ENCODE measurements at regions not wholly inside any gene's neighbourhood (a gene's known extent, or its start where the extent isn't known, plus 50 kb on each side); places are given as distances from the start of the nearest gene placed in this dataset.
A peak's percentile ranks its signal among the peaks of the same experiment; 100 is the strongest.
"Not testable (repeated sequence)": the region's sequence is repeated elsewhere in the genome, so short reads cannot be mapped to it uniquely, and the experiment has no call there.

DNA sequence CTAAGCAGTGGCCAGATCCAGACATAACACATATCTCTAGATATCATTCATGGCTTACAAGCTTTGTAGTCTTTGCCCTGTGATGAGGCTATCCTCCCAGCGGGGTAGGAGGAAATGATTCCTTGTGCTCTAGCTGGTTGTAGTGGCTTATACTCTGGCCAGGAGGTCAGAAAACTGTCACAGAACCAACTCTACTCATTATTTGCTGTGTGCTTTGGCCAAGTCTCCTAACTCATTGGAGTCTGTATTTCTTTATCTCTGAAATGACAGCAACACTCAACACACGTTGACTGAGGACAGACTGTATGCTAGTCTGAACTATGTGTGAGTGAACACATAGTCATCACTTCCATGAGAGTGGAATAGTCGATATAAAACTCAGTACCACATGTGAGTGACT is 116.7 kb upstream of the F3 start:
- H3K27me3 ChIP-seq (ENCODE audit: control insufficient read depth, insufficient read depth) = no peaks in the 10 kb centered on the region
- intact Hi-C loops (cut with DNase I) = loop anchor here in 1 of 4 donors (10.0 kb wide), 1 partner anchor 127 kb away; no protein-coding TSS in a partner anchor
- peaks cover 5% of the 10 kb centered on the region for H3K4me1 ChIP-seq (ENCODE audit: control insufficient read depth, insufficient read depth, low read length)
- 18% methylated on average over 3 of the region's 3 CpGs for WGBS
- DNase-seq = peak in 2 of 3 donors; percentile 65 to 70
- H3K27ac ChIP-seq (ENCODE audit: low read length) = peak overlapping the region; percentile 42
- H3K4me3 ChIP-seq (ENCODE audit: low read length) = no peak overlapping the region
- no peaks in the 10 kb centered on the region for H3K9me3 ChIP-seq (ENCODE audit: control insufficient read depth, low read length)
- ATAC-seq = peak; percentile 95 to 96

DNA sequence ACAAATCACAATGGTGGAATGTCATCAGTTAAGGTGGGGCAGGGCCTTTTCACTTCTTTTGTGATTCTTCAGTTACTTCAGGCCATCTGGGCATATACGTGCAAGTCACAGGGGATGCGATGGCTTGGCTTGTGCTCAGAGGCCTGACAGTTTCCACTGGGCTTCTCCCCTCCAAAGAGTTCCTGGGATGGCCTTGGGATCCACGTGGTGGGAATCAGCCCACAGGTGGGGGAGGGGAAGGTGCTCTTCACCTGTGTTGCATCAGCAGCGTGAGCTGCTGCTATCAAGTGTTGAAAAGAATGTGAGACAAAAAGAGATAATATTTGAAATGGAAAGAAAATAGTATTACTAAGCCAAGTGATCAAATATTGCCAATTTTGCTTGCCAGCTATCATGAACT is 116.2 kb upstream of the F3 start:
- WGBS = 26% methylated on average over 4 of the region's 4 CpGs
- intact Hi-C loops (cut with DNase I) = loop anchor here in 1 of 4 donors (10.0 kb wide), 1 partner anchor 127 kb away; no protein-coding TSS in a partner anchor
- H3K9me3 ChIP-seq (ENCODE audit: control insufficient read depth, low read length); H3K4me1 ChIP-seq (ENCODE audit: control insufficient read depth, insufficient read depth, low read length); H3K4me3 ChIP-seq (ENCODE audit: low read length); H3K27me3 ChIP-seq (ENCODE audit: control insufficient read depth, insufficient read depth): not testable (repeated sequence)
- peak; percentile 58 to 84 (median 80) for DNase-seq
- ATAC-seq = peak; percentile 67 to 74
- H3K27ac ChIP-seq (ENCODE audit: low read length) = peak overlapping the region; percentile 50

- DNase-seq (peak in 1 of 3 donors; percentile 43), ATAC-seq (no peak)
- Histone ChIP-seq H3K4me1 (ENCODE audit: control insufficient read depth, insufficient read depth, low read length) (peaks cover 5% of the 10 kb centered on the region), H3K27me3 (ENCODE audit: control insufficient read depth, insufficient read depth) (no peaks in the 10 kb centered on the region), H3K27ac (ENCODE audit: low read length) (no peak overlapping the region), H3K4me3 (ENCODE audit: low read length) (no peak overlapping the region), H3K9me3 (ENCODE audit: control insufficient read depth, low read length) (no peaks in the 10 kb centered on the region)
- 96% methylated on average over 2 of the region's 2 CpGs for WGBS
- intact Hi-C loops (cut with DNase I) = loop anchor here in 1 of 4 donors (10.0 kb wide), 1 partner anchor 128 kb away; no protein-coding TSS in a partner anchor
These were observed 115.4 kb upstream of the F3 start for GRCh38 chr1:94656967-94657366.

- Histone ChIP-seq H3K4me3 (ENCODE audit: low read length) (no peak overlapping the region), H3K9me3 (ENCODE audit: control insufficient read depth, low read length) (no peaks in the 10 kb centered on the region), H3K4me1 (ENCODE audit: control insufficient read depth, insufficient read depth, low read length) (peaks cover 4% of the 10 kb centered on the region), H3K27ac (ENCODE audit: low read length) (no peak overlapping the region), H3K27me3 (ENCODE audit: control insufficient read depth, insufficient read depth) (no peaks in the 10 kb centered on the region)
- DNase-seq (peak in 1 of 3 donors; percentile 48), ATAC-seq (no peak)
- intact Hi-C loops (cut with DNase I) = loop anchor here in 1 of 4 donors (10.0 kb wide), 1 partner anchor 130 kb away; no protein-coding TSS in a partner anchor
- WGBS = 75% methylated on average over 4 of the region's 4 CpGs
These were observed 113.4 kb upstream of the F3 start for GRCh38 chr1:94654919-94655318.

- no peaks in the 10 kb centered on the region for H3K9me3 ChIP-seq (ENCODE audit: control insufficient read depth, low read length)
- intact Hi-C loops (cut with DNase I) = loop anchor here in 1 of 4 donors (10.0 kb wide), 1 partner anchor 130 kb away; no protein-coding TSS in a partner anchor
- no peak overlapping the region for H3K4me3 ChIP-seq (ENCODE audit: low read length)
- H3K27me3 ChIP-seq (ENCODE audit: control insufficient read depth, insufficient read depth) = no peaks in the 10 kb centered on the region
- H3K27ac ChIP-seq (ENCODE audit: low read length) = no peak overlapping the region
- no peak for DNase-seq
- 71% methylated on average over 1 of the region's 1 CpG for WGBS
- ATAC-seq = no peak
- peaks cover 4% of the 10 kb centered on the region for H3K4me1 ChIP-seq (ENCODE audit: control insufficient read depth, insufficient read depth, low read length)
These were observed 112.9 kb upstream of the F3 start for GRCh38 chr1:94654459-94654858.

DNA sequence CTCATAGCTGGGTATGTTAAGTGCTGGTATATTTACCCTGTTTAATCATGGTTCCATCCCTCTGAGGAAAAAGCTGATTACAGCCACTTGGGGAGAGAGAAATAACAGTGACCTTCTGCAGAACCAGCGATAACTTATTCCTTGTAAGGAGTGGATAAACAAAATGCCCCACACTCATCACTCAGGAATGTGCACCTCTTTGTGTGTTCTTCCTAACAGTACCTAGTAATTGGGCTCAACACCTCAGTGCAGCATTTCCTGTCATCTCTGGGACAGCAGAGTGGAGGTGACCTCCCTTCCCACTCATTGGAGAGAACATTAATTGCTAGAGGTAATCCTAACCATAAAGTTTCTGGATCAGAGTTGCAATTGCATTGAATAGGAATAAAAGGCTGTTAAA is 112.5 kb upstream of the F3 start:
- WGBS = 45% methylated on average over 1 of the region's 1 CpG
- H3K4me1 ChIP-seq (ENCODE audit: control insufficient read depth, insufficient read depth, low read length) = peaks cover 4% of the 10 kb centered on the region
- no peak overlapping the region for H3K4me3 ChIP-seq (ENCODE audit: low read length)
- intact Hi-C loops (cut with DNase I) = loop anchor here in 1 of 4 donors (10.0 kb wide), 1 partner anchor 131 kb away; no protein-coding TSS in a partner anchor
- no peak for DNase-seq
- no peak for ATAC-seq
- H3K27me3 ChIP-seq (ENCODE audit: control insufficient read depth, insufficient read depth) = no peaks in the 10 kb centered on the region
- peak overlapping the region; percentile 12 for H3K27ac ChIP-seq (ENCODE audit: low read length)
- H3K9me3 ChIP-seq (ENCODE audit: control insufficient read depth, low read length) = no peaks in the 10 kb centered on the region

- Histone ChIP-seq H3K27me3 (ENCODE audit: control insufficient read depth, insufficient read depth) (no peaks in the 10 kb centered on the region), H3K4me1 (ENCODE audit: control insufficient read depth, insufficient read depth, low read length) (peaks cover 2% of the 10 kb centered on the region), H3K4me3 (ENCODE audit: low read length) (no peak overlapping the region), H3K9me3 (ENCODE audit: control insufficient read depth, low read length) (no peaks in the 10 kb centered on the region), H3K27ac (ENCODE audit: low read length) (peak overlapping the region; percentile 12)
- 74% methylated on average over 3 of the region's 3 CpGs for WGBS
- DNase-seq (no peak), ATAC-seq (no peak)
- intact Hi-C loops (cut with DNase I) = loop anchor here in 1 of 4 donors (10.0 kb wide), 1 partner anchor 131 kb away; no protein-coding TSS in a partner anchor
These were observed 111.9 kb upstream of the F3 start for GRCh38 chr1:94653454-94653853.

DNA sequence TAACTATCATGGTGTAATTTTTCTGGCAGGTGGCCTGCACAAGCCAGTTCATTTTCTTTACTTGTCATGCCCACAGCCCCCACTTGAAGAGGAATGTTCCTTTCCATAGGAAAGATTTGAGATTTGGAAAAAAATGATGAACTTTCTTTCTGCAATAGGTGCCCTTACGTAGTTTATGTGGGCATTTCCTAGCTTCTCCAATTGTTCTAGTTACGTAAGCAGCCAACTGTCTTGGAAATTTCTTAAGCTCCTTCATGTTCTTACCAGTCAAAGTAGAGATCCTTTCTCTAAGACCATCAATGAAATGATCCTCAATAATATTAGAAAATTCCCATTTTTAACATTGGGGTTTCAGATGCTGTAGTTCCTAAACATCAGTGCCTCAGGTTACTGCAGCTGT is 109.5 kb upstream of the F3 start:
- Histone ChIP-seq H3K27ac (ENCODE audit: low read length) (no peak overlapping the region), H3K9me3 (ENCODE audit: control insufficient read depth, low read length) (no peaks in the 10 kb centered on the region), H3K4me1 (ENCODE audit: control insufficient read depth, insufficient read depth, low read length) (peaks cover 2% of the 10 kb centered on the region), H3K4me3 (ENCODE audit: low read length) (no peak overlapping the region), H3K27me3 (ENCODE audit: control insufficient read depth, insufficient read depth) (no peaks in the 10 kb centered on the region)
- WGBS = 94% methylated on average over 2 of the region's 2 CpGs
- intact Hi-C loops (cut with DNase I) = loop anchor here in 1 of 4 donors (10.0 kb wide), 1 partner anchor 134 kb away; no protein-coding TSS in a partner anchor
- DNase-seq (no peak), ATAC-seq (no peak)

- peaks cover 2% of the 10 kb centered on the region for H3K4me1 ChIP-seq (ENCODE audit: control insufficient read depth, insufficient read depth, low read length)
- H3K27ac ChIP-seq (ENCODE audit: low read length) = no peak overlapping the region
- DNase-seq = no peak
- WGBS = 76% methylated on average over 2 of the region's 2 CpGs
- H3K9me3 ChIP-seq (ENCODE audit: control insufficient read depth, low read length) = no peaks in the 10 kb centered on the region
- no peaks in the 10 kb centered on the region for H3K27me3 ChIP-seq (ENCODE audit: control insufficient read depth, insufficient read depth)
- ATAC-seq = no peak
- no peak overlapping the region for H3K4me3 ChIP-seq (ENCODE audit: low read length)
- intact Hi-C loops (cut with DNase I) = loop anchor here in 1 of 4 donors (10.0 kb wide), 1 partner anchor 134 kb away; no protein-coding TSS in a partner anchor
These were observed 108.7 kb upstream of the F3 start for GRCh38 chr1:94650301-94650700.

GRCh38 chr1:94648225-94649007 is 106.9 kb upstream of the F3 start:
- Histone ChIP-seq H3K9me3 (ENCODE audit: control insufficient read depth, low read length) (no peaks in the 10 kb centered on the region), H3K27me3 (ENCODE audit: control insufficient read depth, insufficient read depth) (no peaks in the 10 kb centered on the region), H3K4me1 (ENCODE audit: control insufficient read depth, insufficient read depth, low read length) (peaks cover 2% of the 10 kb centered on the region), H3K4me3 (ENCODE audit: low read length) (no peak overlapping the region), H3K27ac (ENCODE audit: low read length) (no peak overlapping the region)
- peak in 2 of 3 donors; percentile 59 to 81 for DNase-seq
- WGBS = 50% methylated on average over 14 of the region's 14 CpGs
- intact Hi-C loops (cut with DNase I) = no loop called here
- ATAC-seq = peak; percentile 50 to 85

DNA sequence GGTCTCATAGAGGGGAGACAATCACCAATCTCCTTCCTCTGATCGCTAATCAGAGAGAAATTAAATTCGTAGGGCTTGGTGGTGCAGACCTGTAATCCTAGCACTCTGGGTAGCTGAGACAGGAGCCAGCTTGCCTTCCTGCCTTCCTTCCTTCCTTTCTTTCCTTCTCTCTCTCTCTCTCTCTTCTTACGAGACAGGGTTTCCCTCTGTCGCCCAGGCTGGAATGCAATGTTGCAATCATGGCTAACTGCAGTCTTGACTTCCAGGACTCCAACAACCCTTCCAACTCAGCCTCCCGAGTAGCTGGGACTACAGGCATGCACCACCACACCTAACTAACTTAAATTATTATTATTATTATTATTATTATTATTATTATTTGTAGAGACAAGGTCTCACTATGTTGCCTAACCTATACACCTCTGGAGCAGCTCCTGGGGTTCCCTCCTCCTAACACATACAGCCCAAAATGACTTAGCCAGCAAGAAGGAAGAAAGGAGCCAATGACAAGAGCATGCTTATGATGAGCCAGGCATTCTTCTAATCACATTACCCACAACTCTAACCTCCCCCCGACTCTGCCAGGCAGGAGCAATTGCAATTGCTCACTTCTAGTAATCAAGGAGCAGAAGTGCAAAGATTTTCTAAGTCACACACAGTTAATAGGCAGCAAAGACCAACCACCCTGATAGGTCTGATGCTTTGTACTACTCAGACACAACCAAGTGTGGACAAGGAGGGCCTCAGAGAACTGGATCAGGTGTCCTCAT is 105.4 kb upstream of the F3 start:
- intact Hi-C loops (cut with DNase I) = no loop called here
- ATAC-seq = no peak
- H3K4me3 ChIP-seq (ENCODE audit: low read length) = no peak overlapping the region
- no peaks in the 10 kb centered on the region for H3K27me3 ChIP-seq (ENCODE audit: control insufficient read depth, insufficient read depth)
- WGBS = 87% methylated on average over 6 of the region's 6 CpGs
- H3K27ac ChIP-seq (ENCODE audit: low read length) = no peak overlapping the region
- no peaks in the 10 kb centered on the region for H3K9me3 ChIP-seq (ENCODE audit: control insufficient read depth, low read length)
- H3K4me1 ChIP-seq (ENCODE audit: control insufficient read depth, insufficient read depth, low read length) = no peaks in the 10 kb centered on the region
- DNase-seq = no peak
